ENCODE measurements at regions not wholly inside any gene's neighbourhood (a gene's known extent, or its start where the extent isn't known, plus 50 kb on each side); places are given as distances from the start of the nearest gene placed in this dataset.

DNA sequence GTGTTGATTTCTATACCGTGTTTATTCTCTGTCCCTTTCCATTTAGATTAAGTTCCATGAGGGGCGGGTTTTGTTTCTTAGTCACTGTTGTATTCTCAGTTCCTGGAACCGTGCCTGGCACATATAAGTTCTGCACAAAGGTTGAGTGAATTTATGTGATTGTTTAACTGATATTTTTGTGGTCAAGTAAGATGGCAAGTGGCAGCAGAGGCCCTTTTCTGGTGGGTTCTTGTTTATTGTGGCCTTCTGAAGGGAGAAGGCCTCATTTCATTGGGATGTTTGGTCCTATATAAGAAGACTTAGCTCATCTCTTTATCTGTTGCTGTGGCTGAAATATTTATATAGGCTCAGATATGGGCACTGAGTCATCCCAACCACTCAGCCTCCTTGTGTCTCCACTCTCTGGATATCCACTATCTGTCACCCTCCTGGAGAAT is 262.5 kb downstream of the PSAT1 start:
- TF ChIP-seq CTCF (IDR thresholded peaks at IDR 0.05) (no peak), EP300 (IDR thresholded peaks at IDR 0.05) (no peak)
